GM19468 (cell line): ENCODE measurements at regions not wholly inside any gene's neighbourhood (a gene's known extent, or its start where the extent isn't known, plus 50 kb on each side); places are given as distances from the start of the nearest gene placed in this dataset.
"Not testable (repeated sequence)": the region's sequence is repeated elsewhere in the genome, so short reads cannot be mapped to it uniquely, and the experiment has no call there.

Source experiments
- ATAC-seq: cut with Tn5 transposase; IDR thresholded peaks from one replicate; pipeline ENCODE4 v1.9.1; 2021; ENCODE audit warnings: mild to moderate bottlenecking, moderate library complexity, moderate number of reproducible peaks; ENCODE audit not compliant: unreplicated experiment; ENCODE audit errors: extremely low read depth

DNA sequence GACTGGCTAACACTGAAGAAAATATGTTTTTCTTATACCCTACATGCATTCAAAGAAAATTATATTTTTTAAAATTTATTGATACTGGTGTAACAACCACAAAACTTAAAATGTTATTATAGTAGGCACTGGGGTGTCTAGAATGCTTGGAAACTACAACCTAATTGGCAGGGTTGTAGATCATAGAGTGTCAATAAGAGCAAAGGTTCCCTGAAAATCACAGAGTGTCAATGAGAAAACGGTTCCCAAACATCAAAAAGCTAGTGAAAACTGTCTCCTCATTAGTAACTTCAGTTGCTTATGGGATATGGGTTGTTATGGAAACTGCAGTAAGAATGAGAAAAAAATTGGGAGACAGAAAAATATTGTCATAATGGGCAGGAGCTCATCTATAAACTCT lies 214.4 kb upstream of the CCNG1 start:
- ATAC-seq, result no peak

DNA sequence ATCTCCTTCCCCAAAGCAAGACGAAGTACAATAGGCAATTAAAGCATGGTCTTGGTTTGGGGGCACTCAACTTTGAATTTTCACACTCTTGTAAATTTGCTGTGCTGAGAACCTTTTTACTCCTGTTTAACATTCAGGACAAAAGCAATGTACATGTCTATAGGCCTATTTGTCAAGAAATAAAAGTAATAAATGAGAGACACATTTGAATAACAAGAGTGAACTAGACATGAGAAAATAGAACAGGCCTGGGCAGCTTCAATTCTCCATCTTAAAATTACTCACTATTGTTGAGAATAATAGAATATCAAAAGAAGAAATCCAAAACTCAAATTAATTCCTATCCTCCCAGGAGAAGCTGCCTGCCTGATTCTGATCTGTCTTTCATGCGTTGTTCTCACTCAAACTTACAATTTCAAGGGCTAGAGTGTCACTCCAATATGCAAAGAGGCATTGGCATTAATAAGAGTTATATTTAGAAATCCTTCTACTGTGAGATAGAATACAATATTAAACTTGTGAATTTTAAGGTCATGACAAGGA lies 192.9 kb upstream of the CCNG1 start:
- no peak for ATAC-seq

DNA sequence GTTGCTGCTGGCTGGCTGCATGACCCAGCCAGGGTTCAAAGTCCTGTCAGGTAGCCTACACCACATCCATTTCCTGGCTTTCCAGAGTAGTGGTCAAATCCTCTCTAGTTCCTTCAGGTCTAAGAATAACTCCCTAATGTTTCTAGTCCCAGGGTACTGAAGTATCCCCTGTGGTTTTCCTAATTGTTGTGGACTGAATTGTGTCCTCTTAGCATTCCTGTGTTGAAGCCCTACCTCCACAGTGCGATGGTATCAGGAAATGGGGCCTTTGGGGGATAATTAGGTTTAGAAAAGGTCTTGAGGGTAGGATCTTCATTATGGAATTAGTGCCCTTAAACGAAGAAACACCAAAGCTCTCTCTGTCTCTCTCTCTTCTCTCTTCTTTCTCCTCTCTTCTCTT lies 191.8 kb upstream of the CCNG1 start:
- ATAC-seq, result no peak

DNA sequence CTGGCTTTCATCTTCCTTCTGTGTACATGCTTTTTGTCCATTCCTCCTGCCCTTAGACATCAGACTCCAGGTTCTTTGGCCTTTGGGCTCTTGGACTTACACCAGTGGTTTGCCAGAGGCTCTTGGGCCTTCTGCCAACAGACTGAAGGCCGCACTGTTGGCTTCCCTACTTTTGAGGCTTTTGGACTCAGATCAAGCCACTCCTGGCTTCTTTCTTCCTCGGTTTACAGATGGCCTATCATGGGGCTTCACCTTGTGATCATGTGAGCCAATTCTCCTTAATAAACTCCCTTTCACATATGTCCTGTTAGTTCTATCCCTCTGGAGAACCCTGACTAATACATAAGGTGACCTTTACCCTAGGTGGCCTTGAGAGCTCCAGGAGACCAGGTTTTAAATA lies 189.1 kb upstream of the CCNG1 start:
- no peak for ATAC-seq

DNA sequence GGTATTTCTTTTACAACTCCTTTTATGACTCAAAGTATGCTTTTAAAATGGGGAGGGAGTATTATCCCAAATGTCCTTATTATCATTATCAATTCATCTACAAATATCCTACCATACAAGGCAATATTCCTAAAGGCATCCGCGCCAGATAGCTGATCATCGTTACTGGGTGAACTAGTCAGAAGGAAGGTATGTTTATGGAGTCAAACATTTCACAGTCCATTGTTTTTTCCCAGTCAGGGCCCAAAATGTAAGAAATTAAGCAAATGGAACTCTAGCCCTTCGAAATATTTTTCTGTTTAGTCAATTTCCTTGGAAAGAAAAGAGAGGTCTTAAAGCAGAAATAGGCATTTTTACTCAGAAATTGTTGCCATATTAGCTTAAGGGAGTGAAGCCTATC lies 188.5 kb upstream of the CCNG1 start:
- no peak for ATAC-seq

DNA sequence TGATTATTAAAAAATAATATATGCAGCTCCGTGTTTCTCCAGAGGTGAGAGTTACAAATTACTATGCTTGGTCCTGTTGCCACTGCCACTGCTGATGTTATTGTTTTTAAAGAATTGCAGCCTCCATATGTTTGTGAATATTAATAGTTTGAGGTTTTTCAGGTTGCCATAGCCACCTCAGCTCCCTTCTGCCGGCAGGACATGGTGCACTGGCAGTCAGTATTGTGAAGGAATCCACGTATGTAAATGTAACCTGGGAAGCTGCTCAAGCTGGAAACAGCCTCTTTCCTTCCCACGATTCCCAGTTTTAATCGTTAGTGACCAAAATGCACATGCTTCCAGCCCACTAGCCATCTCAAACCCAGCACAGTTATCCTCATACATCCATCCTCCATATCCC lies 184.4 kb upstream of the CCNG1 start:
- ATAC-seq, result no peak

DNA sequence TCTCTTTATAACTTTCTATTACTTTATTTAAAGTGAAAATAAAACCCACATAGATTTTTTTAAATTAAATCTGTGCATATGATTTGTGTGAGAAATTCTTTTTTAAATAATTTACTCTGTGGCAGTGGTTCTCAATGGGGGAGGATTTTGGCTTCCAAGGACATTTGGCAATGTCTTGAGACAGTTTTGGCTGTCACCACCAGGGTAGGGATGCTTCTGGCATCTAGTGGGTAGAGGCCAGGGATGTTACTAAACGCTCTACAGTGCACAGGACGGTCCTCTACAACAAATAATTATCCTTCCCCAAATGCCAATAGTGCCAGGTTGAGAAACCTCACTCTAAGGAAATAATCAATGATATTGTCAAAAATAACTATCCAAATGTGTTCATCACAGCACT lies 177.9 kb upstream of the CCNG1 start:
- ATAC-seq, result no peak

DNA sequence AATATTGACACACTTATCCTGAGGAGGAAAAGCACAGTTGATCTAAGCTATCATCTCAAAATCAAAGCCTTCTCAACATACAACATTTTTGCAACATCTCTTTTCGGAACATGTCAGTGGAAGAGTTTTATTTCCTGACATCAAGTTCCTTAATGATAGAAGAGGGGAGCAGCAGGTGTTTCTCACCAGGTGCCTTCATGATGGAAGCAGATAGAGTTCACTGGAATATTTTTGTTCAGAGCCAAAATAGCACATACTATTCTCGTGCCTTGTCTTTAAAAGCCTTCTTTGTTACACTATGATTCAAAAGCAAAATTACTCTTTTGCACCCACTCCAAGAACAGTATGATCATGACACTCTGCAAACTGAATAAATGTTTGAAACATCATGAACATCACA lies 176.9 kb upstream of the CCNG1 start:
- ATAC-seq, result no peak

DNA sequence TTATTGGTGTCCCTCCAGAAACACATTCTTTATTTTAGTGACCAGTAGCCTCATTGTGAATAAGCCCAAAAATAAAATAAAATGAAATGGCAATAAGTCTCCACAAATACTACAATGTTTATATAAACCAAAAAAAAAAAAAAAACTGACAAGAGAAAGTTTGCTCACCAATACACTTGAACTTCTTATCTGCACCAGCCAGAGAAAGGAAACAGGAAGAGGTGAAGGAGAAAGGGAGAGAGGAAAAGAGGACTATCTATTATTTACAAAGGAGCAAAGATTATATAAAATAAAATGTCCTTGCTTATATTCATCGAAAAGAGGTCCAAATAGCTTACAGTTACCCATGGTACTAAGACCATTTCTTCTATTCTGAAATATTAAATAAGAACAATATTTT lies 176.4 kb upstream of the CCNG1 start:
- ATAC-seq, result no peak

DNA sequence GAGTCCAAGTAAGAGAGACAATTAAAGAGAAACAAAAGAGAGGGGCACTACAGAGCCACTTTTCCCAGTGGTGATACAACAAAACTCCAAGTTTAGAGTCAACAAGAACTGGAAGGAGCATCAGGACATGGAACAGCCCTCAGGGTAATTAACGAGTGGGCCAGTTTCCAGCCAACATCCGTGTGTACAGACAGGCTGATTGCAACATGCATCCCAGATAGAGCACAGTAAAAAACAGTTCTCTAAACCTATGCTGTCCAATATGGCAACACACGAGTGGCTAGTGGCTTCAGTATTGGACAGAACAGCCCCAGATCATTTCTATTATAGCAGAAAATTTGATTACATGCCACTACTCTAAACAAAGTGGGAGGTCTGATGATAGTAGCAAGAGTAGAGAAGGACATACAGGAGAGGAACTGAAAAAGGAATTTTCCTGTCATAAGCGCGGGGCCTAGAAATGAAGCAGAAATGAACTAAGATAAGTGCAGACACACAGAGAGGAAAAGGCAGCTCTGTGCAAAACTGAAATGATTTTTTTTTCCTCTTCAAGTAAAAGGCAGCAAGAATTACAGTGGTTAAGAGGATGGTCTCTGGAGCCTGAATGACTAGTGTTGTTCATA lies 175.6 kb upstream of the CCNG1 start:
- ATAC-seq, result no peak

DNA sequence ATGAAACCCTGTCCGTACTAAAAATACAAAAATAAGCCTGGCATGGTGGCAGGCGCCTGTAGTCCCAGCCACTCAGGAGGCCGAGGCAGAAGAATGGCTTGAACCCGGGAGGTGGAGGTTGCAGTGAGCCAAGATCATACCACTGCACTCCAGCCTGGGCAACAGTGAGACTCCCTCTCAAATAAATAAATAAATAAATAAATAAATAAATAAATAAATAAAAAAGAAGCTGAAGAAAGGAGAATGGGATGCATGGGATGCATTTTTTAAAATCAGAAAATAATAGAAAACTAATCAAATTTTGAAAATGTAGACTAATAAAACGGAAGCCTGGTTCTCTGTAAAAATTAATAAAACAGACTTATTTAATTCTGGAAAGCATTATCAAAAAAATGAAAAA lies 171.1 kb upstream of the CCNG1 start:
- not testable (repeated sequence) for ATAC-seq

DNA sequence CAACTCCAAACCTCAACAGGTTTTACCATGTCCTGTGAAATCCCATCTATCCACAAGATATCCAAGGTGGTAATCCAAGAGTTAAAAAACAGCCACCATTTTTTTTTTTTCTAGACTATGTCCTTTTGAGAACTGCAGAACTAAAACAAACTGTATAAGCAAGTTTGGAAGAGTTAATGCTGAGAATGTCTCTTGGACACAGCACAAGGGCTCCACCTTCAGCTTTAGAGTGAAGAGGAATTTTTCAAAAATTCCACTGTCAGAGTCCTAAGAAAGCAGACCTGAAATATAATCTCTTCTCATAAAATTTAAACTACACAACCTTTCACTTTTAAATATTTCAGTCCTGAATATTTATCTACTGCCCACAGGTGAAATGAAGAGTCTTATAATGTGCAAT lies 167.8 kb upstream of the CCNG1 start:
- ATAC-seq, result no peak

DNA sequence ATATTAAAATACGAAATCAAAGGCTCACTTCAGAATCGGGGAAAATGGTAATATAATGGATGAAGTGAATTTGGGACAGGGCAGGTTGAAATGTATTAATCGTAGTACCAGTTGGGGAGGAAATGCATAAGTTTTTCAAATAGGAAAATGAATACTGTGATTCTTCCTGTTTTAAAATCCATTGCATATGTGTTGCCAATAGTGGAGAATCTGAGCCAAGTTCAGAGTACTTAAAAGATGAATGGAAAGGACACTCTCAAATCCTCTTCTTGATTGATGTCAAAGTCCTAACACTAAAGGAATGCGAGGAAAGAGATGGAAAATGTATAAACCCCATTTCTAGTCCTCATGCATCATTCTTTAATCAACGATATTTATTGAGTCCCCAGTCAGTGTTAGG lies 160.9 kb upstream of the CCNG1 start:
- ATAC-seq, result no peak

DNA sequence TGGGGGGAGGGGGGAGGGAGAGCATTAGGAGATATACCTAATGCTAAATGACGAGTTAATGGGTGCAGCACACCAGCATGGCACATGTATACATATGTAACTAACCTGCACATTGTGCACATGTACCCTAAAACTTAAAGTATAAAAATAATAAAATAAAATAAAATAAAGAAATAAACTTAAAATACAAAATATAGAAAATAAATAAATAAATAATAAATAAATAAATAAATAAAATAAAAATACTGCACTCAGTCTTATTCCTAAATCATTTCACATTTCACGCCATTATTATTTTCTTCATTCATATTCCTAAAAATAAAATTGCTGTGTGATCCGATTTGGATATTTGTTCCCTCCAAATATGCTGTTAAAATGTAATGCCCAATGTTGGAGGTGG lies 156.5 kb upstream of the CCNG1 start:
- ATAC-seq, result not testable (repeated sequence)

DNA sequence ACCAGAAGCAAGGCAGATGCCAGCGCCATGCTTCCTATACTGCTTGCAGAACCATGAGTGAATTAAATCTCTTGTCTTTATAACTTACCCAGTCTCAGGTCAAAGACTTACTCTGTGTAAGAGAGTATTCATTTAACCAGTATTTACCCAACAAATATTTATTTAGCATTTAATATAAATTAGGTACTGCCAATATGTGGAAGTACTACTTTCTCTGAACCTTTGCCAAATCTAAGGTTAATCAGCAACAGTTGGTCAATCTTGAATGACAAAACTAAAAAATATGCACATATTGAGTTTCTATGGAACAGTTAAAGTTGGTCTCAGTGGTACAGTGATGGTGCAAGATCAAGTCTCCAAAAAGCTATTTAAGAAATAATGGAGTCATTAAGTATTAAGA lies 155.9 kb upstream of the CCNG1 start:
- no peak for ATAC-seq

DNA sequence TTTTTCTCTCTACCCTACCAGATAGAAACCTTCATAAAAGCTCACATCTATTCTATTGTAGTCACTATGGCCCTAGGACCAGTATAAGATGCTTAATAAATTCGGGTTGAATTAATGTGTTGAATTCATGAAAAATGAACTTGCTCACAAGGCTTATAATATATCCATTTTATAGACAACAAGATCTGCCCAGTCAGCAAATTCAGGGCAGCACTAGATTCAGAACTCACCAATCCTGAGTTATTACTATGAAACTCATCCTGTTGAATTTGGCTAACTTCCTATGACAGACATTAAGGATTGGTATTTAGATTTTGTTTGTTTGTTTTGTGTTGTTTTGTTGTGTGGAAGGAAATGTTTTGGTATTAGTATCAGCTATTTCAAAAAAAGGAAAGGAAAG lies 143.6 kb upstream of the CCNG1 start:
- no peak for ATAC-seq

DNA sequence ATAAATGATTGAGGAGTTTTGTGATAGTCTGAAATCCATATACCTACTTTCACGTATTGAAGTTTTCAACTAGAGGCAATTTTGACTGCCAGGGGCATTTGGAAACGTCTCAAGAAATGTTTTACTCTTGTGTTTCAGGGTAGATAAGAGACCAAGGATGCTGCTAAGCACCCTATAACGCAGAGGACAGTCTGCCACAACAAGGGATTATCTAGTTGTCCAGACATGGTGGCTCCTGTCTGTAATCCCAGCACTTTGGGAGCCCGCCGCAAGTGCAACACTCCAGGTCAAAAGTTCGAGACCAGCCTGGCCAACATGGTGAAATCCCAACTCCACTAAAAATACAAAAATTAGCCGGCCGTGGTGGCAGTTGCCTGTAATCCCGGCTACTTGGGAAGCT lies 133.7 kb upstream of the CCNG1 start:
- ATAC-seq, result no peak

DNA sequence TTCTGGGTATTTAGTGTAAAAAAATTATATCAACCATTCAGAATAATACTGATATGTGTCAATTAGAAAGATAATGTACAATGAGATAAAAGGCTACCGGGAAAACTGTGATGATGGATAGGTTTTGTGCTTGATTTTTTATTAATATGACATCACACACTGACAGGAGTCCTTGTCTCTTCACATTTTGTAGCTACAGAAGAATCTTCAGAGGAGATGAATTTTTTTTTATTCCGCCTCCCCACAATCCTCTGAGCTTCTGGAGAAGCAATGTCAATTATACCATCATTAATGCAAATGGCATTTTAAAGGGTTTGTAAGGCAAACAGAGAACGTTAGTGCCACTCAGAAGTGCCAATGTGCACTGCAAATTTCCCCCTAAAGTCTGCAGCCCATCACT lies 131.7 kb upstream of the CCNG1 start:
- no peak for ATAC-seq

DNA sequence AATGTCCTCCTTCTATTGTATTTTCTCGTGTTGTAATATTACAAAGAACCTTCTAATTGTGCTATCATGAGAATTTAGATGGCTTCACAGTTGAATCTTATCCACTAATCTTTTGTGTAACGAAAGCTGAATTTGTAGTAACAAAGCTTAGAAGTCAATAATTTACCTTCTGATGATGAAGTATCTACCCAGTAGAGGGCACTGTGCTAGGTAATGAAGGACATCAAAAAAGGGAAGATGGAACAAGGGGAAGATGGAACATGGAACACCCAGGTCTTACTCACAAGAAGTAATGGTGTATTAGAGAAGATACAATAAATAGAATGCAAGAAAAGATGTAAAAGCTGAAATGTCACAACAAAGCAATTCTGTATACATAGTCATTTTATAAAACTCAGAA lies 131.0 kb upstream of the CCNG1 start:
- no peak for ATAC-seq

DNA sequence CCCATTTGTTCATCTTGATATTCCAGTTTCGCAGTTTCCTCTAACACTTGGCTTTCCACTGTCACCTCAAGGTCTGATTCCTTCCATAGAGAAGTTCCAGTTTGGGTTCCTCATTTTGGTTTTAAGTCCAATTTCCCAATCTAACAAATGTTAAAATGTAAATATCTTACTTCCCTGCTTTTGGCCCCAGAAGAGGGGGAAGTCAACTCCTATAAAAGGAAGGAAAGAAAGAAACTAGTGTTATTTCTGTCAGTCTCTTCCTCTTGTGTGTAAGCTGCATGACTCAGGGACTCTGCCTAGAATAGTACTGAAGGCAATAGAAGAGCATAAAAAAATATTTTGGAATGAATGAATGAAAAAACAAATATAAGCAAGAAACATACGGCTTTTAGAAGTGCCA lies 127.5 kb upstream of the CCNG1 start:
- ATAC-seq, result no peak

DNA sequence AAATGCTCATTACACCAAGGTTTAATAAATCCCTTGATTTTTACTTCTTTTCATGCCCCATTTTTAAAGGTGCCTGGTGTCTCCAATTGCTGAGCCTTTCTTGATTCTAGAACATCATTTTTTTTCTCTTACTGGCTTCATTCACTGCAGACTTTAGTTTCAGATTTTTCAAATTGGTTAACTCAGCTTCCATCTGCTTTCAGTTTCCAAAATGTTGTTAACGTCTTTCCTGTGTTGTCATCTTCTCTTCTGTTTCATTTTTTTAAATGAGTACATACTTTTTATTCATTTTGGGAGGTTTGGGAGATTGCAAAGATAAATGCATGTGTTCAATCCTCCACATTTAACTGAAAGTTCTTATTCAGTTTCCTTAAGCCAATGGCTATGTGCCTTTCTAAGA lies 126.4 kb upstream of the CCNG1 start:
- ATAC-seq, result no peak

DNA sequence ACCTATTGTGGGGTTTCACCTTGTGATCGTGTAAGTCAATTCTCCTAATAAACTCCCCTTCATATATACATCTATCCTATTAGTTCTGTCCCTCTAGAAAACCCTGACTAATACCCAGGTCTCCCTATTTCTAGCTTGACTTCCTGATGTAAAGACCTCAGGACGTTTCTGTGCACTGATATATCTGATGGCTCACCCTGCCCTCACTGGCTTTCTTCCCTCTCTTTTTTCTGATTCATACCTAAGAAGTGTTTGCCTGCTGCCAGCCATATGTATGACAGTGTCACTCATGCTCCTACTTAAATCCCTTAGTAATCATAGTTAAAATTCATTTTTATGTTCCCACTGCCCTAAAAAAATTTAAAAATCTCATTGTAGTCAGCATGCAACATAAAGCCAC lies 124.8 kb upstream of the CCNG1 start:
- ATAC-seq, result no peak

DNA sequence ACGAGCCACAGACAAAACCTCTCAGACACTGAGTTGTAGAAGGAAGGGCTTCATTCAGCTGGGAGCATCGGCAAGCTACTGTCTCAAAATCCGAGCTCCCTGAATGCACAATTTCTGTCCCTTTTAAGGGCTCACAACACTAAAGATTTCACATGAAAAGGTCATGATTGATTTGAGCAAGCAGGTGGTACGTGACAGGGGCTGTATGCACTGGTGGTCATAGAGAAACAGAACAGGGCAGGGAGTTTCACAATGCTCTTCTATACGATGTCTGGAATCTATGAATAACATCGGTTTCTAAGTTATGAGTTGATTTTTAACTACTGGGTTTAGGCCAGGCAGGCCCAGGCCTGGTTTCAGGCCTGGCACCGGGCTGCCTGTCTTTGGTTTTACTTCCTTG lies 124.3 kb upstream of the CCNG1 start:
- ATAC-seq, result not testable (repeated sequence)
